DOHH2 (cell line): ENCODE measurements at regions not wholly inside any gene's neighbourhood (a gene's known extent, or its start where the extent isn't known, plus 50 kb on each side); places are given as distances from the start of the nearest gene placed in this dataset.

Source experiments
- EZH2phosphoT487 ChIP-seq: fragments of 200-600 bp; sonication (generic); IDR thresholded peaks from 2 replicates; pipeline ENCODE4 v1.6.1; 2017; ENCODE audit warnings: borderline replicate concordance, mild to moderate bottlenecking, antibody characterized with exemption, low read length, moderate library complexity, mixed read lengths
- TF ChIP-seq, protein P1 (sequence below): fragments of 200-600 bp; sonication (generic); IDR thresholded peaks from one replicate; pipeline ENCODE4 v1.5.1; 2014; ENCODE audit warnings: antibody characterized with exemption, mild to moderate bottlenecking, low read depth, low read length; ENCODE audit not compliant: poor library complexity, severe bottlenecking

DNA sequence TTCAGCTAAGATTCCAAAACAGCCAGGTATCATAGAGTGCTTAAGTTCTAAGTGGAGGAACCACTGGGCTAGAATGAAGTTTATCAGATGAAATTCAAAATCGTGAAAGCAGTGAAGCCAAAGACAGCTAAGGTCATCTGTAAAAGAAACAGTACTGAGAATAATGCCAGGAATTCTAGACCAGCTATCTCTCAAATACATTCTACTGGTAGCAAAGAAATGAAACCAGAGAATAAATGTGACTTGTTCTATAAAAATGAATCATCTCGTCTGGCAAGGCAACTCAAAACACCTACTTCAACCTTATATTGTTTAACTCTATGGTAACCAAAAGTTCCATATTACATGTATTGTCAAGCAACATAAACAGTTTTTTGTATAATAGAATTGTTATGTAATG is 51.3 kb upstream of the RGMB start:
- TF ChIP-seq, protein P1, sequence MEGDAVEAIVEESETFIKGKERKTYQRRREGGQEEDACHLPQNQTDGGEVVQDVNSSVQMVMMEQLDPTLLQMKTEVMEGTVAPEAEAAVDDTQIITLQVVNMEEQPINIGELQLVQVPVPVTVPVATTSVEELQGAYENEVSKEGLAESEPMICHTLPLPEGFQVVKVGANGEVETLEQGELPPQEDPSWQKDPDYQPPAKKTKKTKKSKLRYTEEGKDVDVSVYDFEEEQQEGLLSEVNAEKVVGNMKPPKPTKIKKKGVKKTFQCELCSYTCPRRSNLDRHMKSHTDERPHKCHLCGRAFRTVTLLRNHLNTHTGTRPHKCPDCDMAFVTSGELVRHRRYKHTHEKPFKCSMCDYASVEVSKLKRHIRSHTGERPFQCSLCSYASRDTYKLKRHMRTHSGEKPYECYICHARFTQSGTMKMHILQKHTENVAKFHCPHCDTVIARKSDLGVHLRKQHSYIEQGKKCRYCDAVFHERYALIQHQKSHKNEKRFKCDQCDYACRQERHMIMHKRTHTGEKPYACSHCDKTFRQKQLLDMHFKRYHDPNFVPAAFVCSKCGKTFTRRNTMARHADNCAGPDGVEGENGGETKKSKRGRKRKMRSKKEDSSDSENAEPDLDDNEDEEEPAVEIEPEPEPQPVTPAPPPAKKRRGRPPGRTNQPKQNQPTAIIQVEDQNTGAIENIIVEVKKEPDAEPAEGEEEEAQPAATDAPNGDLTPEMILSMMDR, result no peak
- no peak for TF ChIP-seq EZH2phosphoT487
